ENCODE measurements at regions not wholly inside any gene's neighbourhood (a gene's known extent, or its start where the extent isn't known, plus 50 kb on each side); places are given as distances from the start of the nearest gene placed in this dataset.

- H3K27ac ChIP-seq (ENCODE audit: low read depth, low read length) = no peak overlapping the region
- Mint-ChIP-seq H3K27ac (no peak overlapping the region), H3K9me3 (no peaks in the 10 kb centered on the region), H3K4me3 (no peak overlapping the region), H3K36me3 (ENCODE audit: low read depth) (no peaks in the 10 kb centered on the region), H3K4me1 (peaks cover 11% of the 10 kb centered on the region), H3K27me3 (ENCODE audit: insufficient read depth) (peaks cover 2% of the 10 kb centered on the region)
- no peak for TF ChIP-seq CTCF (conservative IDR thresholded peaks at IDR 0.05)
- DNase-seq = no peak
- H3K4me3 ChIP-seq (ENCODE audit: low read length) = no peak overlapping the region
- H3K36me3 ChIP-seq (ENCODE audit: control insufficient read depth, insufficient read depth, low read length) = no peaks in the 10 kb centered on the region
- H3K4me1 ChIP-seq (ENCODE audit: control insufficient read depth, insufficient read depth, low read length) = peaks cover 10% of the 10 kb centered on the region
- H3K9ac ChIP-seq (ENCODE audit: extremely low read depth, low read length, poor library complexity, severe bottlenecking) = no peak overlapping the region
- peaks cover 5% of the 10 kb centered on the region for H3K27me3 ChIP-seq (ENCODE audit: control insufficient read depth, insufficient read depth, low read length, poor library complexity, severe bottlenecking)
- WGBS, 2 experiments (ENCODE audit: insufficient coverage in 1 of 2, insufficient read length in 1 of 2) = 79% methylated on average over 1 of the region's 1 CpG; no CpG with 5 or more reads in 1 of the 2 experiments
- H3K9me3 ChIP-seq (ENCODE audit: control insufficient read depth, low read length) = no peaks in the 10 kb centered on the region
These were observed 64.7 kb upstream of the ATRNL1 start for GRCh38 chr10:115028419-115028818.

- H3K9ac ChIP-seq (ENCODE audit: extremely low read depth, low read length, poor library complexity, severe bottlenecking) = no peak overlapping the region
- H3K27me3 ChIP-seq (ENCODE audit: control insufficient read depth, insufficient read depth, low read length, poor library complexity, severe bottlenecking) = peaks cover 5% of the 10 kb centered on the region
- Mint-ChIP-seq H3K36me3 (ENCODE audit: low read depth) (no peaks in the 10 kb centered on the region), H3K27me3 (ENCODE audit: insufficient read depth) (peaks cover 2% of the 10 kb centered on the region), H3K4me1 (peaks cover 15% of the 10 kb centered on the region), H3K9me3 (no peaks in the 10 kb centered on the region), H3K27ac (no peak overlapping the region), H3K4me3 (no peak overlapping the region)
- H3K36me3 ChIP-seq (ENCODE audit: control insufficient read depth, insufficient read depth, low read length) = no peaks in the 10 kb centered on the region
- 95 to 96% methylated on average over 4 to 8 of the region's 8 CpGs for WGBS, 2 experiments (ENCODE audit: insufficient coverage in 1 of 2, insufficient read length in 1 of 2)
- no peak overlapping the region for H3K4me3 ChIP-seq (ENCODE audit: low read length)
- no peak for TF ChIP-seq CTCF (conservative IDR thresholded peaks at IDR 0.05)
- H3K4me1 ChIP-seq (ENCODE audit: control insufficient read depth, insufficient read depth, low read length) = peaks cover 12% of the 10 kb centered on the region
- H3K27ac ChIP-seq (ENCODE audit: low read depth, low read length) = no peak overlapping the region
- DNase-seq = no peak
- no peaks in the 10 kb centered on the region for H3K9me3 ChIP-seq (ENCODE audit: control insufficient read depth, low read length)
These were observed 63.5 kb upstream of the ATRNL1 start for GRCh38 chr10:115029452-115030375.

- 70 to 73% methylated on average over 8 of the region's 8 CpGs for WGBS, 2 experiments (ENCODE audit: insufficient coverage in 1 of 2, insufficient read length in 1 of 2)
- no peak overlapping the region for H3K27ac ChIP-seq (ENCODE audit: low read depth, low read length)
- no peak overlapping the region for H3K9ac ChIP-seq (ENCODE audit: extremely low read depth, low read length, poor library complexity, severe bottlenecking)
- no peaks in the 10 kb centered on the region for H3K36me3 Mint-ChIP-seq (ENCODE audit: low read depth)
- H3K4me1 ChIP-seq (ENCODE audit: control insufficient read depth, insufficient read depth, low read length) = peaks cover 16% of the 10 kb centered on the region
- peaks cover 2% of the 10 kb centered on the region for H3K27me3 Mint-ChIP-seq (ENCODE audit: insufficient read depth)
- DNase-seq = no peak
- H3K4me3 Mint-ChIP-seq = no peak overlapping the region
- H3K9me3 ChIP-seq (ENCODE audit: control insufficient read depth, low read length) = no peaks in the 10 kb centered on the region
- peaks cover 5% of the 10 kb centered on the region for H3K27me3 ChIP-seq (ENCODE audit: control insufficient read depth, insufficient read depth, low read length, poor library complexity, severe bottlenecking)
- no peaks in the 10 kb centered on the region for H3K9me3 Mint-ChIP-seq
- H3K4me3 ChIP-seq (ENCODE audit: low read length) = no peak overlapping the region
- no peak for TF ChIP-seq CTCF (conservative IDR thresholded peaks at IDR 0.05)
- H3K36me3 ChIP-seq (ENCODE audit: control insufficient read depth, insufficient read depth, low read length) = no peaks in the 10 kb centered on the region
- H3K4me1 Mint-ChIP-seq = peaks cover 21% of the 10 kb centered on the region
- no peak overlapping the region for H3K27ac Mint-ChIP-seq
These were observed 62.5 kb upstream of the ATRNL1 start for GRCh38 chr10:115030483-115031200.
